HG03565 (cell line): ENCODE measurements at regions not wholly inside any gene's neighbourhood (a gene's known extent, or its start where the extent isn't known, plus 50 kb on each side); places are given as distances from the start of the nearest gene placed in this dataset.
"Not testable (repeated sequence)": the region's sequence is repeated elsewhere in the genome, so short reads cannot be mapped to it uniquely, and the experiment has no call there.

Source experiments
- ATAC-seq: cut with Tn5 transposase; IDR thresholded peaks from one replicate; pipeline ENCODE4 v1.9.1; 2021; ENCODE audit warnings: mild to moderate bottlenecking, moderate library complexity; ENCODE audit not compliant: unreplicated experiment

GRCh38 chr15:96209285-96209735 is 121.2 kb upstream of the NR2F2 start:
- no peak for ATAC-seq

GRCh38 chr15:96213045-96213444 is 117.5 kb upstream of the NR2F2 start:
- ATAC-seq = no peak

- ATAC-seq = no peak
These were observed 116.6 kb upstream of the NR2F2 start for GRCh38 chr15:96213896-96214295.

GRCh38 chr15:96216481-96216880 is 114.0 kb upstream of the NR2F2 start:
- ATAC-seq = not testable (repeated sequence)

- ATAC-seq = no peak
These were observed 112.5 kb upstream of the NR2F2 start for GRCh38 chr15:96217983-96218382.

GRCh38 chr15:96218623-96219455 is 111.7 kb upstream of the NR2F2 start:
- no peak for ATAC-seq

- no peak for ATAC-seq
These were observed 110.8 kb upstream of the NR2F2 start for GRCh38 chr15:96219681-96220080.

GRCh38 chr15:96220657-96221056 is 109.8 kb upstream of the NR2F2 start:
- no peak for ATAC-seq

- no peak for ATAC-seq
These were observed 107.5 kb upstream of the NR2F2 start for GRCh38 chr15:96222981-96223380.

GRCh38 chr15:96223939-96224338 is 106.6 kb upstream of the NR2F2 start:
- ATAC-seq = no peak

- ATAC-seq = no peak
These were observed 104.7 kb upstream of the NR2F2 start for GRCh38 chr15:96225642-96226259.

GRCh38 chr15:96230526-96231181 is 99.8 kb upstream of the NR2F2 start:
- ATAC-seq = no peak

GRCh38 chr15:96232335-96232734 is 98.2 kb upstream of the NR2F2 start:
- ATAC-seq = no peak

- ATAC-seq = peak; percentile 53
These were observed 96.2 kb upstream of the NR2F2 start for GRCh38 chr15:96234109-96234892.

- no peak for ATAC-seq
These were observed 93.5 kb upstream of the NR2F2 start for GRCh38 chr15:96237002-96237401.

- no peak for ATAC-seq
These were observed 87.7 kb upstream of the NR2F2 start for GRCh38 chr15:96242761-96243160.

GRCh38 chr15:96243701-96244100 is 86.8 kb upstream of the NR2F2 start:
- ATAC-seq = no peak

- ATAC-seq = no peak
These were observed 85.2 kb upstream of the NR2F2 start for GRCh38 chr15:96245252-96245651.

GRCh38 chr15:96246057-96246456 is 84.4 kb upstream of the NR2F2 start:
- ATAC-seq = no peak

GRCh38 chr15:96247621-96248305 is 82.7 kb upstream of the NR2F2 start:
- no peak for ATAC-seq
